GM21526 (cell line): ENCODE measurements at regions not wholly inside any gene's neighbourhood (a gene's known extent, or its start where the extent isn't known, plus 50 kb on each side); places are given as distances from the start of the nearest gene placed in this dataset.
"Not testable (repeated sequence)": the region's sequence is repeated elsewhere in the genome, so short reads cannot be mapped to it uniquely, and the experiment has no call there.

Experiments
- ATAC-seq: cut with Tn5 transposase; IDR thresholded peaks from one replicate; pipeline ENCODE4 v1.9.1; 2021; ENCODE audit warnings: moderate library complexity; ENCODE audit not compliant: unreplicated experiment, low FRiP score

GRCh38 chr1:117753232-117753631, 147.4 kb downstream of the TENT5C start:
- ATAC-seq = no peak

- no peak for ATAC-seq
Measured at GRCh38 chr1:117753652-117754051, 147.8 kb downstream of the TENT5C start.

GRCh38 chr1:117754061-117754969, 148.5 kb downstream of the TENT5C start:
- no peak for ATAC-seq

DNA sequence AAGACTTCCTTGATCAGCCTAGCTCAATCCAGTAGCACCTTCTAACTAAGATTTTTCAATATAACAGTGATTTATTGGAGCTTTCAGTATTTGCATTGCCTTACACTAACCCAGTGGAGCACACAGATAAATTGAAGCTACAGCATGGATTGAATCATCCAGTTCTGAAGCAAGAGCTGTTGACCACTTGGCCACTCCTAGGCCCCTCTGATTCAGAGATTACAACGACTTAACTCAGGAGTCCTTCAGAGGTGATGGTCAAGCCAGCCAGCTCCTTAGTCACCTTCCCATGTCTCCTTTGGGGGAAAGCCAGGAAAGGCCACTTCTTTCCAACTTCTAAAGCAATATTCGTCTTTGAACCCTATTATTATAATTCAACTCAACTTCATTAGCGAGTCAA, 151.8 kb downstream of the TENT5C start:
- no peak for ATAC-seq

DNA sequence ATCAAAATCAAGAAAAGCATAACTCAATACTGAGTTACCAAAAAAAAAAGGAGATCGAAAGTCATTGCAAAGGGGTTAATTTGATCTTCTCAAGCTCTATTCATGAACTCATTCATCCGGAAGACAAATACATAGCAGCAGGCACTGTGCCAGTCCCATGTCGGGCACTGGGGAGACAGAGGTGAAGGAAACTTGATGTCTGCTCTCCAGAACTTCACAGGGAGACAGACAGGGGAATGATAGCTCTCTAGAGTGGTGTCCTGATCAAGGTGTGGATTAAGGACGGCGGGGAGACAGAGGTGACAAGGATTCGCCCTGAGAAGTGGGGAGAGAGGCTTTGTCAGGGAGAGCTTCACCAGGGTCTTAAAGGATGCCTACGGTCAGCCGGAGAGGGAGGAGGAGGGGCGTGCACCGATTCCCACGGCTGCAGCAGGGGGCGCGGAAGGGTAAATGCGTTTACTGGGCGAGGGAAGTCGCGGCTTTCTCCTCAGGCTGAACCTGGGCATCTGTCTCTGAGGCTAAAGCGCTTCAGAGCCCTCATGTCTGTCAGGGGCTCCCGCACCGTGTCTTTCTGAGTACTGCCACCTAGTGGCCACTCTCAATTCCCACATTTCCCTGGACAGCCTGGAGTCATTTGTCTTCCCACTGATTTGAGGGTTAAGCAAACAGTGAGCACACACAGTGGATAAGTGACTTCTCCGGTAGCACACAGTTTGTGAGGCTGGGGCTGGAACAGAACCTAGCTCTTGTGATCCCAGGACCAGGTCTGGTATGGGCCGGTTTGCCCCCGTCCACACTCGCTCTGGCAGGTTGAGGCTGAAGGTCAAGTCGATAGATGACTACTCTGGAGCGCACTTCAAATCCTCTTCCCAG, 152.8 kb downstream of the TENT5C start:
- peak; percentile 89 for ATAC-seq

GRCh38 chr1:117759535-117759934, 153.7 kb downstream of the TENT5C start:
- ATAC-seq = no peak

DNA sequence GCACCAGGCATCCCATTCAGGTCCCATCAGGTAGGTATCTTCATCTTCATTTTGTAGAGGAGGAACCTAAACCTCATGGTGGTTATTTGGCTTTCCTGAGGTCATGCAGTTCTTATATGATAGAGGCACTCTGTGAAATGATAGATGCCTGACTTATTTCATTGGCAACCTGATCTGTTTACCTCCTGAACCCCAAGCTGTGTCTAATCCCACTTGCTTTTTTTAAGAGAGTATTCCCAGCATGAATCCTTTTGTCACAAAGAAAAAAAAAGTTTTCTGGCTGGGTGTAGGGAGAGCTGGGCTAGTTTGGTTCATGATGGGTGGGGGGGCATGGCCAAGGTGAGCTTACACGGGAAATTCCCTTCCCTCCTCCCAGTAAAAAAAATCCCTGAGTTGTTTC, 154.2 kb downstream of the TENT5C start:
- no peak for ATAC-seq

DNA sequence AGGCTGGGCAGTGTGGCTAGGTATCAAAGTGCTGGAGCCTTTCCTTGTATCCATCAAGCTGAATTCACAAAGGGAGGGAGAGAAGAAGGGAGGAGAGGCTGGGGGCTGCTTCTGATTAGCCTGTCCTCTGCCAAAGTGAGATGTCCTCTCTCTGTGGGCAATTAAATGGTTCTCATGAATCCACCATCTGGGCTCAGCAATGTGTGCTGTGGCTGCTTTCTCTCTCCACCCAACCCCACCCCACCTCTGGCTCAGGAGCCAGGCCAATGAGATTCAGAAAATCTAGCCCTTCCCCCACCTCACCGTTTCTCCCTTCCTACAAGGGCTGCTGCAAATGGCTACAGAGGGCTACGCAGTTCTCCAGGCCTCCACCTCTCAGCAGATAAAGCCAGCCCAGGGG, 154.6 kb downstream of the TENT5C start:
- no peak for ATAC-seq

DNA sequence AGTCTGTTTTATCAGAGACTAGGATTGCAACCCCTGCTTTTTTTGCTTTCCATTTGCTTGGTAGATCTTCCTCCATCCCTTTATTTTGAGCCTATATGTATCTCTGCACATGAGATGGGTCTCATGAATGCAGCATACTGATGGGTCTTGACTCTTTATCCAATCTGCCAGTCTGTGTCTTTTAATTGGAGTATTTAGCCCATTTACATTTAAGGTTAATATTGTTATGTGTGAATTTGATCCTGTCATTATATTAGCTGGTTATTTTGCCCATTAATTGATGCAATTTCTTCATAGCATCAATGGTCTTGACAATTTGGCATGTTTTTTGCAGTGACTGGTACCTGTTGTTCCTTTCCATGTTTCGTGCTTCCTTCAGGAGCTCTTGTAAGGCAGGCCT, 161.7 kb downstream of the GDAP2 start:
- not testable (repeated sequence) for ATAC-seq

DNA sequence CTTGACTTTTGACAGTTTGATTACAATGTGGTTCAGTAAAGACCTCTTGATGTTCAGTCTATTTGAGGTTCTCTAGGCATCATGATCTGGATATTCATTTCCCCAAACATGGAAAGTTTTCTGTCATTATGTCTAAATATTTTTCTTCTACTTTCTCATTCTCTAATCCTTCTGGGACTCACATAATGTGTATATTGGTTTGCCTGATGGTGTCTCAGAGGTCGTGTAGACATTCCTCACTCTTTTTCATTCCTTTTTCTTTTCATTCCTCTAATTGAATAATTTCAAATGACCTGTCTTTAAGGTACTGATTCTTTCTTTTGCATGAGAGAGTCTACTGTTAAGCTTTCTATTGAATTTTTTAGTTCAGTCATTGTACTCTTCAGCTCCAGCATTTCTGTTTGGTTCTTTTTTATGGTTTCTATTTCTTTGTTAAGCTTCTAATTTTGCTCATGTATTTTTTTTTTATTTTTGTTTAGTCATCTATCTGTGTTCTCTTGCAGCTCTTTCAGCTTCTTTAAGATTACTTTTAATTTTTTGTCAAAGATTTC, 158.4 kb downstream of the GDAP2 start:
- ATAC-seq = no peak

DNA sequence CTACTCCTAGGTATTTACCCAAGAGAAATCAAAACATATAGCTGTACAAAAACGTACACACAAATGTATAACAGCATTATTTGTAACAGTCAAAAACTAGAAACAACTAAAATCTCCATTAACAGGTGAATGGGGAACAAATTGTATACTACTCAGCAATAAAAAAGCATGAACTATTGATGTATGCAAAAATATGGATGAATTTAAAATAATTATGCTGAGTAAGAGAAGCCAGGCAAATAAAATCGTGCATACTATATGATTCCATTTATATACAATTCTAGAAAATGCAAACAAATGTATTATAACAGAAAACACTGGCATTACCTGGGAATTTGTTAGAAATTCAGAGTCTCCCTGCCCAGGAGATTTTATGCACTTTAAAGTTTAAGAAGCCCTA, 150.1 kb downstream of the GDAP2 start:
- ATAC-seq = no peak

DNA sequence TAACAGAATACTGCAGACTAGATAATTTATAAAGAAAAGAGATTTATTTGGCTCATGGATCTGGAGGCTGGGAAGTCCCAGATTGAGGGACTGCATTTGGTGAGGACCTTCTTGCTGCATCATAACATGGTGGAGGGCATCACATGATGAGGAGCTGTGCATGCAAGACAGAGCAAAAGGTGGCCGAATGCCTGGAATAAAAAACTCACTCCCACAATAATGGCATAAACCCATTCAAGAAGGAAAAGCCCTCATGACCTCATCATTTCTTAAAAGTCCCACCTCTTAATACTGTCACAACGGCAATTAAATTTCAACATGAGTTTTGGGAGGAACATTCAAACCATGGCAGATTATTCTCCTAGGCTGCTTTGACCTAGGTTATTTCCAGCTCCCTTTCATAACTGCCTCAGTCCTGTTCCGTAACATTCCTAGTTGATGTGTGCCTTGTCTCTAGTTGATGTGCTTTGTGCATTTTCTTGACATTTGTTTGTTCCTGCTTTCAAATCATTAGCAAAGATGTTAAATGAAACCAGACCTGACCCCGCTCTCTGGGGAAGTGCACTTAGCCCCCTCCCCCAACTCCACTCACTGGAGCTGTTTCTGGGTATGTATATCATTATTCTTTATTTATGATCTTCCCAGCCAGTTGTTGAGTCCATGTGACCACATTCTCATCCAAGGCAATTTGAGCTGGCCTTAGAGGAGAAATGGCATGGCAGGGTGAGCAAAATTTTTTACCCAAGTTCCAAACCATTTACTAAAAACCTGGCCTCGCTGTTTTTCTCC, 148.5 kb downstream of the GDAP2 start:
- ATAC-seq = no peak

- ATAC-seq = no peak
Measured at GRCh38 chr1:117782056-117782455, 147.4 kb downstream of the GDAP2 start.

GRCh38 chr1:117783606-117784396, 145.6 kb downstream of the GDAP2 start:
- ATAC-seq = no peak

GRCh38 chr1:117788014-117788413, 141.4 kb downstream of the GDAP2 start:
- ATAC-seq = no peak

DNA sequence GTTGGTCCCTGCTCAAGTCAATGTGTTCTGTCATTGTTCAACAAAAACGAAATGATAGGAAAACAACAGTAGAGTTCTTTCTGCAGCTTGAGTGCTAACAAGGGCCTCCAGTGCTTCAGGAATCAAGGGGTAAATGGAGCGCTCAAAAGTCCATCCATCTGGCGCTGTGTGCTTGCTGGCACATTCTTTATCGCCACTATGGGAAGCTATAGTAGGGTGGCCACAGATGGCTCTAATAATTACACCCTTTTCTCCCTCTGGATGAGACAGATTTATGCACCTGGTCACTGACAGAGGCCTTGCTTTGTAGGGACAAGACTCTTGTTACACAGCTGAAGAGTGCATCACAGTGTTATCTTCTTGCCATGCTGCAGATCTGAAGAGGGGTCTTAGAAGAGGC, 136.0 kb downstream of the GDAP2 start:
- ATAC-seq = no peak

GRCh38 chr1:117794073-117794472, 135.3 kb downstream of the GDAP2 start:
- ATAC-seq = no peak

DNA sequence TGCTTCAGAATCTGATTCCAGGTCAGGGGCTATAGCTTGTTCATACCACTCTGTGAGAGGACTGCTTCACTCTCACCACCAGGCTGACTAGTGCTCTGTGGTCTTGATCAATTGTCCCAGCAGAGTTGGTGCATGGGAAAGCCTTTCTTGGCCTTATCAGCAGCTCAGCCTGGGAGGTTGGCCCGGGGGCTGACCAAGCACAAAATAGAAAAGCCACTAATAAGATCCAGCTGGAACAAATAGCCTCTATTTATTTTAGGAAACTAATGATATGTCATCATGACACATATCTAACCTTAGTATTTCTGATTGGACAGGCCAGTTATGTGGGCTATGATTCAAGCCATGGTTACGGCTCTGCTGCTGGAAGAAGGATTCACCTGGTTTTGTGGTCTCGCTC, 134.2 kb downstream of the GDAP2 start:
- ATAC-seq = no peak

- ATAC-seq = no peak
Measured at GRCh38 chr1:117795792-117796191, 133.6 kb downstream of the GDAP2 start.

- no peak for ATAC-seq
Measured at GRCh38 chr1:117796226-117796625, 133.2 kb downstream of the GDAP2 start.
